Loucy (cell line): ENCODE measurements at regions not wholly inside any gene's neighbourhood (a gene's known extent, or its start where the extent isn't known, plus 50 kb on each side); places are given as distances from the start of the nearest gene placed in this dataset.
"Not testable (repeated sequence)": the region's sequence is repeated elsewhere in the genome, so short reads cannot be mapped to it uniquely, and the experiment has no call there.

Source experiments
- H2AFZ ChIP-seq: fragments of 200-600 bp; sonication (generic); 2 replicates; pipeline ENCODE4 v1.6.0; 2016; ENCODE audit warnings: antibody characterized with exemption, mild to moderate bottlenecking, low read length, moderate library complexity
- H3F3A ChIP-seq: fragments of 200-600 bp; 2 replicates; pipeline ENCODE4 v1.6.0; 2016; ENCODE audit warnings: antibody characterized with exemption, low read depth, mild to moderate bottlenecking
- H3K27me3 ChIP-seq: fragments of 200-600 bp; sonication (generic); 2 replicates; pipeline ENCODE4 v1.6.1; 2014; ENCODE audit warnings: low read length, mild to moderate bottlenecking; ENCODE audit not compliant: insufficient read depth, poor library complexity, severe bottlenecking
- H3K36me3 ChIP-seq: fragments of 200-600 bp; sonication (generic); 2 replicates; pipeline ENCODE4 v1.6.1; 2016; ENCODE audit warnings: low read length; ENCODE audit not compliant: insufficient read depth
- H3K4me1 ChIP-seq: fragments of 200-600 bp; sonication (generic); 2 replicates; pipeline ENCODE4 v1.5.1; 2014; ENCODE audit warnings: low read length, mild to moderate bottlenecking; ENCODE audit not compliant: insufficient read depth, poor library complexity, severe bottlenecking
- H3K4me2 ChIP-seq: fragments of 200-600 bp; sonication (generic); 2 replicates; pipeline ENCODE4 v1.6.0; 2014; ENCODE audit warnings: antibody characterized with exemption, low read length, low read depth, mild to moderate bottlenecking; ENCODE audit not compliant: poor library complexity, severe bottlenecking
- H3K4me3 ChIP-seq: fragments of 200-600 bp; sonication (generic); 2 replicates; pipeline ENCODE4 v1.5.1; 2014; ENCODE audit warnings: low read length, mild to moderate bottlenecking, mixed read lengths; ENCODE audit not compliant: poor library complexity, severe bottlenecking
- H3K79me2 ChIP-seq: fragments of 200-600 bp; sonication (generic); 2 replicates; pipeline ENCODE4 v1.6.1; 2014; ENCODE audit warnings: low read length; ENCODE audit not compliant: insufficient read depth
- H3K9ac ChIP-seq: fragments of 200-600 bp; sonication (generic); 2 replicates; pipeline ENCODE4 v1.6.0; 2014; ENCODE audit warnings: mild to moderate bottlenecking, low read depth, low read length, moderate library complexity; ENCODE audit not compliant: poor library complexity, severe bottlenecking
- H3K9me2 ChIP-seq: fragments of 200-600 bp; sonication (generic); replicated peaks from 2 replicates; pipeline ENCODE4 v1.6.1; 2016; ENCODE audit warnings: low read depth, low read length, mixed read lengths
- H3K9me3 ChIP-seq: fragments of 200-600 bp; sonication (generic); 2 replicates; pipeline ENCODE4 v1.6.1; 2014; ENCODE audit warnings: mild to moderate bottlenecking, antibody characterized with exemption, low read length, low read depth; ENCODE audit not compliant: insufficient read depth
- H4K20me1 ChIP-seq: fragments of 200-600 bp; sonication (generic); 2 replicates; pipeline ENCODE4 v1.6.0; 2014; ENCODE audit warnings: antibody characterized with exemption, low read length, mild to moderate bottlenecking; ENCODE audit not compliant: insufficient read depth, poor library complexity, severe bottlenecking
- EZH2phosphoT487 ChIP-seq: fragments of 200-600 bp; IDR thresholded peaks from 2 replicates; pipeline ENCODE4 v1.6.1; 2018; ENCODE audit warnings: antibody characterized with exemption, mild to moderate bottlenecking, moderate library complexity, borderline replicate concordance
- TF ChIP-seq, protein P1 (sequence below): fragments of 200-600 bp; sonication (generic); conservative IDR thresholded peaks from 2 replicates; pipeline ENCODE4 v1.5.1; 2014; ENCODE audit warnings: mild to moderate bottlenecking, antibody characterized with exemption, low read length

DNA sequence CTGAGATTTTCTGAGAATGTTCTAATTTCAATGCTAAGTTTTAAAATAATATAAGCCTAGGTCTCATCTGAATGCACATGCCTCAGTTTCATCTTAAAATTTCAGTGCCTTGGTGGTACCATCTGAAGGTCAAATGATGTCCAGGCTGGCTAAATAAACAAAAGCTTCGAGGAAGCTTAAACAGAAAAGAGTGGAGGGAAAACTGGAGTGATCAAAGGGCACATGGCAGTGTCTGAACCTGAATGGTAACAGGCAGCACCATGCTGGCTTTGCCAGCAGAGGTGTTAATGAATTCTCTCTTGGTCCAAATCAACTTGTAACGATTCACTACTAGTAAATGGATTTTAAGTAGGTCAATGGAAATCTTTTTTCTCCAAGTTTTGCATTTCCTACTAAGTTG, 158.4 kb upstream of the MEX3C start:
- Histone ChIP-seq H2AFZ (no peak overlapping the region), H3K9me3 (no peaks in the 10 kb centered on the region), H3K27me3 (no peaks in the 10 kb centered on the region), H4K20me1 (no peaks in the 10 kb centered on the region), H3K79me2 (no peaks in the 10 kb centered on the region), H3K36me3 (no peaks in the 10 kb centered on the region), H3K4me3 (no peak overlapping the region), H3F3A (no peaks in the 10 kb centered on the region), H3K4me1 (peaks cover under 1% of the 10 kb centered on the region), H3K9ac (no peak overlapping the region), H3K4me2 (no peak overlapping the region), H3K9me2 (no peaks in the 10 kb centered on the region)
- no peak for TF ChIP-seq EZH2phosphoT487
- TF ChIP-seq, protein P1, sequence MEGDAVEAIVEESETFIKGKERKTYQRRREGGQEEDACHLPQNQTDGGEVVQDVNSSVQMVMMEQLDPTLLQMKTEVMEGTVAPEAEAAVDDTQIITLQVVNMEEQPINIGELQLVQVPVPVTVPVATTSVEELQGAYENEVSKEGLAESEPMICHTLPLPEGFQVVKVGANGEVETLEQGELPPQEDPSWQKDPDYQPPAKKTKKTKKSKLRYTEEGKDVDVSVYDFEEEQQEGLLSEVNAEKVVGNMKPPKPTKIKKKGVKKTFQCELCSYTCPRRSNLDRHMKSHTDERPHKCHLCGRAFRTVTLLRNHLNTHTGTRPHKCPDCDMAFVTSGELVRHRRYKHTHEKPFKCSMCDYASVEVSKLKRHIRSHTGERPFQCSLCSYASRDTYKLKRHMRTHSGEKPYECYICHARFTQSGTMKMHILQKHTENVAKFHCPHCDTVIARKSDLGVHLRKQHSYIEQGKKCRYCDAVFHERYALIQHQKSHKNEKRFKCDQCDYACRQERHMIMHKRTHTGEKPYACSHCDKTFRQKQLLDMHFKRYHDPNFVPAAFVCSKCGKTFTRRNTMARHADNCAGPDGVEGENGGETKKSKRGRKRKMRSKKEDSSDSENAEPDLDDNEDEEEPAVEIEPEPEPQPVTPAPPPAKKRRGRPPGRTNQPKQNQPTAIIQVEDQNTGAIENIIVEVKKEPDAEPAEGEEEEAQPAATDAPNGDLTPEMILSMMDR, result no peak

DNA sequence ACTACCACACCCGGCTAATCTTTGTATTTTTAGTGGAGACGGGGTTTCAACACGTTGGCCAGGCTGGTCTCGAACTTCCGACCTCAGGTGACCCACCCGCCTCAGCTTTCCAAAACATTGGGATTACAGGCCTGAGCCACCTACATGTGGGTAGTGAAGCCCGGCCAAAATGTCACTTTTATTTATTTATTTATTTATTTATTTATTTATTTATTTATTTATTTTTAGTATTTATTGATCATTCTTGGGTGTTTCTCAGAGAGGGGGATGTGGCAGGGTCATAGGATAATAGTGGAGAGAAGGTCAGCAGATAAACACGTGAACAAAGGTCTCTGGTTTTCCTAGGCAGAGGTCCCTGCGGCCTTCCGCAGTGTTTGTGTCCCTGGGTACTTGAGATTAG, 162.8 kb upstream of the MEX3C start:
- H3K36me3 ChIP-seq, H3K9me2 ChIP-seq, H3K4me3 ChIP-seq, H3K9me3 ChIP-seq, H3F3A ChIP-seq, H3K9ac ChIP-seq, H3K79me2 ChIP-seq, H3K4me2 ChIP-seq, H2AFZ ChIP-seq, H3K27me3 ChIP-seq, H4K20me1 ChIP-seq: not testable (repeated sequence)
- peaks cover 11% of the 10 kb centered on the region for H3K4me1 ChIP-seq

DNA sequence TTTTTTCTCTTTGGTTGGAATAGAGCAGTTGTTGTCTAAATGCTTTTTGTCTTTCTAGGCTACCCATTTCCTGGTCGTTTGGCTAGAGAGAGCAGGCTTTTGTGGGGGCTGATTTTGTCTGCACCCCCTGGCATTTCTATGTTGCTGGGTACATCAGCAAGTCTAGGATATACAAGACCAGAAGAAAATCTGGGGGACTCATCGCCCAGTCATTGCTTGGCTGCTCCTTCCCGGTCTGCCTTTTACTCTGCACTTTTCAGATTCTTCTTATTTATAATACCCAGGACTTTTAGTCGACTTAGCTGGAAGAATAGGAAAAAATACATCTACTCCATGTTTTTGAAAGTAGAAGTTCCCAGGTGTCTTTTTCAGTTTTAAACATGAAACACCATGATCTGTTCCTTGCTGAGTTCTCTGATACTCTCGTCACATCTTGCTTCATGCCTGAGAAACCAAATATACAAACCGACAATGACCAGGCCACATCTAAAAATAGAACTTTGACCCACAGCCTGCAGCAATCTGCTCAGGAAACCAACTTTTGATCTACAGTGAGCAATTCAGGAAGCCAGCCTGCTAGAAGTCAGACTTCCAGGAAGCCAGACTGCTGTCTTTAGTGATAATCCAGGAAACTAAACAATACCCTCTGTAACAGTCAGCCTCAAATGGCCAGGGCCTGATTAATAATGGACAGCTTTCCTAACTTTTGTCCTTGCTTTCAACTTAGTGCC, 163.8 kb upstream of the MEX3C start:
- H3K4me3 ChIP-seq, result peak overlapping the region; percentile 42
- H3F3A ChIP-seq, result no peaks in the 10 kb centered on the region
- H3K4me2 ChIP-seq, result peak overlapping the region; percentile 50
- H3K9me3 ChIP-seq, result no peaks in the 10 kb centered on the region
- H3K4me1 ChIP-seq, result peaks cover 11% of the 10 kb centered on the region
- no peak overlapping the region for H3K9ac ChIP-seq
- H3K27me3 ChIP-seq, result no peaks in the 10 kb centered on the region
- H3K9me2 ChIP-seq, result no peaks in the 10 kb centered on the region
- H2AFZ ChIP-seq, result no peak overlapping the region
- H4K20me1 ChIP-seq, result no peaks in the 10 kb centered on the region
- no peaks in the 10 kb centered on the region for H3K79me2 ChIP-seq
- TF ChIP-seq, protein P1, result no peak
- no peak for TF ChIP-seq EZH2phosphoT487
- H3K36me3 ChIP-seq, result no peaks in the 10 kb centered on the region

DNA sequence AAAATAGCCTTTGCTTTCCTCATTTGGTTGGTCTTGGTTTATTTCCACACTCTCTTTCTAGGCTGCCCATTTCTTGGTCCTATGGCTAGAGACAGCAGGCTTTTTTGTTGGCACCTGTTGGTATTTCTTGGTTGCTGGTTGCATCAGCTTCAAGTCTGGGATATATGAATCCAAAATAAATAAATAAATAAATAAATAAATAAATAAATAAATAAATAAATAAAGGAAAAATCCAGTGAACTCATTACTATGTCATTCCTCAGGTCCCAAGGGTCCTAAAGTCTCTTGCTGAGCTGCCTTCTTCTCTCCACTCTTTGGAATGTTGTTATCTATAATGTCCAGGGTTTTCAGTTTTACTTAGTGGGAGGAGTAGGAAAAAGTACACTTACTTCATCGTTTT, 165.9 kb upstream of the MEX3C start:
- H3K9ac ChIP-seq, result no peak overlapping the region
- no peaks in the 10 kb centered on the region for H4K20me1 ChIP-seq
- no peaks in the 10 kb centered on the region for H3K9me3 ChIP-seq
- H3K79me2 ChIP-seq, result no peaks in the 10 kb centered on the region
- H3F3A ChIP-seq, result no peaks in the 10 kb centered on the region
- peaks cover 11% of the 10 kb centered on the region for H3K4me1 ChIP-seq
- no peak for TF ChIP-seq EZH2phosphoT487
- TF ChIP-seq, protein P1, result no peak
- no peak overlapping the region for H2AFZ ChIP-seq
- H3K9me2 ChIP-seq, result no peaks in the 10 kb centered on the region
- no peaks in the 10 kb centered on the region for H3K36me3 ChIP-seq
- no peak overlapping the region for H3K4me2 ChIP-seq
- no peaks in the 10 kb centered on the region for H3K27me3 ChIP-seq
- H3K4me3 ChIP-seq, result no peak overlapping the region
